Activated naive CD4-positive, alpha-beta T cell treated with anti-CD3 and anti-CD28 coated beads, Interleukin-2, amount 50 U/mL, for 72 hours (primary cell): ENCODE measurements at regions not wholly inside any gene's neighbourhood (a gene's known extent, or its start where the extent isn't known, plus 50 kb on each side); places are given as distances from the start of the nearest gene placed in this dataset.
A peak's percentile ranks its signal among the peaks of the same experiment; 100 is the strongest.
"Not testable (repeated sequence)": the region's sequence is repeated elsewhere in the genome, so short reads cannot be mapped to it uniquely, and the experiment has no call there.

Experiments used
- ATAC-seq, 2 donors: fragments of 150-1000 bp; cut with Tn5 transposase; 2 replicates each; pipeline ENCODE4 v1.10.0; 2021; ENCODE audit warnings: mild to moderate bottlenecking in 2 of 2, moderate library complexity in 2 of 2
- DNase-seq, 2 donors: peaks; one replicate each; pipeline ENCODE4 v3.0.0; 2021 to 2022; ENCODE audit warnings: low spot score in 2 of 2
- H3K27ac Mint-ChIP-seq, 2 donors: one replicate each; pipeline ENCODE4 v1.8.0; 2022; ENCODE audit warnings: mild to moderate bottlenecking in 2 of 2, mixed read lengths in 2 of 2
- H3K36me3 Mint-ChIP-seq, 2 donors: one replicate each; pipeline ENCODE4 v1.8.0; 2022; ENCODE audit warnings: mixed read lengths in 2 of 2
- H3K9me3 Mint-ChIP-seq, 2 donors: one replicate each; pipeline ENCODE4 v1.8.0; 2022; ENCODE audit warnings: mixed read lengths in 2 of 2

- not testable (repeated sequence) for H3K27ac Mint-ChIP-seq, H3K36me3 Mint-ChIP-seq, ATAC-seq, DNase-seq, H3K9me3 Mint-ChIP-seq
Measured at GRCh38 chr7:29677254-29677653, 113.6 kb downstream of the PRR15 start.

- not testable (repeated sequence) for H3K9me3 Mint-ChIP-seq, H3K36me3 Mint-ChIP-seq, H3K27ac Mint-ChIP-seq
Measured at GRCh38 chr7:29679963-29680362, 116.3 kb downstream of the PRR15 start.

GRCh38 chr7:29680601-29681000 is 117.0 kb downstream of the PRR15 start:
- ATAC-seq, H3K27ac Mint-ChIP-seq, H3K9me3 Mint-ChIP-seq, DNase-seq, H3K36me3 Mint-ChIP-seq: not testable (repeated sequence)

More at GRCh38 chr7:29679963-29680362, 116.3 kb downstream of the PRR15 start:
- not testable (repeated sequence) for DNase-seq, ATAC-seq

- H3K9me3 Mint-ChIP-seq, H3K36me3 Mint-ChIP-seq, DNase-seq: not testable (repeated sequence)
- peak overlapping the region; percentile 68 to 83 for H3K27ac Mint-ChIP-seq
- ATAC-seq: peak; percentile 48 to 67
Measured at GRCh38 chr7:29684151-29684786, 120.6 kb downstream of the PRR15 start.

GRCh38 chr7:29684787-29685650 is 121.3 kb upstream of the WIPF3 start:
- Mint-ChIP-seq H3K27ac (peak overlapping the region in 1 of 2 donors; percentile 83), H3K36me3 (peaks cover 0 to 5% of the 10 kb centered on the region in 2 donors), H3K9me3 (no peaks in the 10 kb centered on the region)
- peak; percentile 53 to 65 for DNase-seq
- ATAC-seq: peak; percentile 80 to 84

- not testable (repeated sequence) for H3K9me3 Mint-ChIP-seq, H3K36me3 Mint-ChIP-seq, ATAC-seq, DNase-seq
- peak overlapping the region in 1 of 2 donors; percentile 25 for H3K27ac Mint-ChIP-seq
Measured at GRCh38 chr7:29685651-29686271, 120.5 kb upstream of the WIPF3 start.

- H3K9me3 Mint-ChIP-seq, H3K36me3 Mint-ChIP-seq, ATAC-seq, H3K27ac Mint-ChIP-seq, DNase-seq: not testable (repeated sequence)
Measured at GRCh38 chr7:29690510-29690909, 115.8 kb upstream of the WIPF3 start.

GRCh38 chr7:29696402-29696801 is 109.9 kb upstream of the WIPF3 start:
- not testable (repeated sequence) for H3K36me3 Mint-ChIP-seq, ATAC-seq, H3K9me3 Mint-ChIP-seq, DNase-seq, H3K27ac Mint-ChIP-seq

GRCh38 chr7:29699723-29700122 is 106.6 kb upstream of the WIPF3 start:
- not testable (repeated sequence) for H3K36me3 Mint-ChIP-seq, DNase-seq, H3K27ac Mint-ChIP-seq, ATAC-seq, H3K9me3 Mint-ChIP-seq

GRCh38 chr7:29701540-29701939 is 104.8 kb upstream of the WIPF3 start:
- H3K36me3 Mint-ChIP-seq, H3K9me3 Mint-ChIP-seq, ATAC-seq, DNase-seq, H3K27ac Mint-ChIP-seq: not testable (repeated sequence)

- not testable (repeated sequence) for DNase-seq, H3K27ac Mint-ChIP-seq, ATAC-seq, H3K9me3 Mint-ChIP-seq, H3K36me3 Mint-ChIP-seq
Measured at GRCh38 chr7:29703830-29704229, 102.5 kb upstream of the WIPF3 start.

- not testable (repeated sequence) for H3K27ac Mint-ChIP-seq, DNase-seq, ATAC-seq, H3K9me3 Mint-ChIP-seq, H3K36me3 Mint-ChIP-seq
Measured at GRCh38 chr7:29709002-29709401, 97.3 kb upstream of the WIPF3 start.

GRCh38 chr7:29723127-29723526 is 83.2 kb upstream of the WIPF3 start:
- not testable (repeated sequence) for H3K9me3 Mint-ChIP-seq, H3K27ac Mint-ChIP-seq, H3K36me3 Mint-ChIP-seq, ATAC-seq, DNase-seq

GRCh38 chr7:29723599-29723998 is 82.7 kb upstream of the WIPF3 start:
- H3K9me3 Mint-ChIP-seq: no peaks in the 10 kb centered on the region
- no peaks in the 10 kb centered on the region for H3K36me3 Mint-ChIP-seq
- ATAC-seq (no peak), DNase-seq (no peak)
- no peak overlapping the region for H3K27ac Mint-ChIP-seq

- not testable (repeated sequence) for ATAC-seq, DNase-seq, H3K27ac Mint-ChIP-seq, H3K36me3 Mint-ChIP-seq, H3K9me3 Mint-ChIP-seq
Measured at GRCh38 chr7:29729534-29730165, 76.7 kb upstream of the WIPF3 start.

- H3K36me3 Mint-ChIP-seq: no peaks in the 10 kb centered on the region
- no peak overlapping the region for H3K27ac Mint-ChIP-seq
- H3K9me3 Mint-ChIP-seq: no peaks in the 10 kb centered on the region
- DNase-seq: no peak
- ATAC-seq: no peak
Measured at GRCh38 chr7:29734246-29734731, 72.0 kb upstream of the WIPF3 start.
